ENCODE measurements at regions not wholly inside any gene's neighbourhood (a gene's known extent, or its start where the extent isn't known, plus 50 kb on each side); places are given as distances from the start of the nearest gene placed in this dataset.

- no peak overlapping the region for H3K4me3 ChIP-seq (ENCODE audit: low read depth, low read length)
- TF ChIP-seq CTCF (IDR thresholded peaks at IDR 0.05; ENCODE audit: low read depth, low read length, missing control alignments) = no peak
- in situ Hi-C loops (cut with HindIII; ENCODE audit: low sequenced_read_pairs) = loop anchor here (5.0 kb wide), 1 partner anchor 217 kb away; no protein-coding TSS in a partner anchor
- no peak for DNase-seq (ENCODE audit: low read depth)
Measured at GRCh38 chr2:158900345-158900744, 68.1 kb upstream of the TANC1 start.

- no peak for DNase-seq (ENCODE audit: low read depth)
- H3K4me3 ChIP-seq (ENCODE audit: low read depth, low read length) = no peak overlapping the region
- TF ChIP-seq CTCF (IDR thresholded peaks at IDR 0.05; ENCODE audit: low read depth, low read length, missing control alignments) = no peak
- in situ Hi-C loops (cut with HindIII; ENCODE audit: low sequenced_read_pairs) = loop anchor here (5.0 kb wide), 1 partner anchor 215 kb away; no protein-coding TSS in a partner anchor
Measured at GRCh38 chr2:158902005-158902398, 66.4 kb upstream of the TANC1 start.

- DNase-seq (ENCODE audit: low read depth) = no peak
- H3K4me3 ChIP-seq (ENCODE audit: low read depth, low read length) = no peak overlapping the region
- TF ChIP-seq CTCF (IDR thresholded peaks at IDR 0.05; ENCODE audit: low read depth, low read length, missing control alignments) = no peak
- in situ Hi-C loops (cut with HindIII; ENCODE audit: low sequenced_read_pairs) = loop anchor here (5.0 kb wide), 1 partner anchor 213 kb away; no protein-coding TSS in a partner anchor
Measured at GRCh38 chr2:158903711-158904405, 64.6 kb upstream of the TANC1 start.

GRCh38 chr2:158904627-158905177, 63.7 kb upstream of the TANC1 start:
- DNase-seq (ENCODE audit: low read depth) = no peak
- no peak overlapping the region for H3K4me3 ChIP-seq (ENCODE audit: low read depth, low read length)
- no peak for TF ChIP-seq CTCF (IDR thresholded peaks at IDR 0.05; ENCODE audit: low read depth, low read length, missing control alignments)
- in situ Hi-C loops (cut with HindIII; ENCODE audit: low sequenced_read_pairs) = loop anchor here (5.0 kb wide), 1 partner anchor 213 kb away; no protein-coding TSS in a partner anchor

GRCh38 chr2:158905341-158905740, 63.1 kb upstream of the TANC1 start:
- no peak for DNase-seq (ENCODE audit: low read depth)
- TF ChIP-seq CTCF (IDR thresholded peaks at IDR 0.05; ENCODE audit: low read depth, low read length, missing control alignments) = no peak
- no peak overlapping the region for H3K4me3 ChIP-seq (ENCODE audit: low read depth, low read length)
- in situ Hi-C loops (cut with HindIII; ENCODE audit: low sequenced_read_pairs) = no loop called here

GRCh38 chr2:158905784-158906183, 62.7 kb upstream of the TANC1 start:
- TF ChIP-seq CTCF (IDR thresholded peaks at IDR 0.05; ENCODE audit: low read depth, low read length, missing control alignments) = no peak
- in situ Hi-C loops (cut with HindIII; ENCODE audit: low sequenced_read_pairs) = no loop called here
- H3K4me3 ChIP-seq (ENCODE audit: low read depth, low read length) = no peak overlapping the region
- DNase-seq (ENCODE audit: low read depth) = no peak

Measured in astrocyte of the cerebellum (primary cell).